IMR-90 (cell line): ENCODE measurements at regions not wholly inside any gene's neighbourhood (a gene's known extent, or its start where the extent isn't known, plus 50 kb on each side); places are given as distances from the start of the nearest gene placed in this dataset.

Experiments used
- ATAC-seq: fragments of 200-7000 bp; cut with Tn5 transposase; 2 replicates; pipeline ENCODE4 v1.9.1; 2020; ENCODE audit warnings: low read depth, mild to moderate bottlenecking, moderate library complexity
- BruUV-seq: library from RNA; stranded (reverse); fragments of 400-500 nt; replicated peaks from 2 replicates; lab custom pipeline; 2021; lab: Mats Ljungman, UMichigan
- CTCF ChIA-PET: fragments of 300-600 bp; formaldehyde crosslinking; extraction: SDS; loops from one replicate; lab custom pipeline; 2021; ENCODE audit warnings: antibody characterized with exemption; lab: Yijun Ruan, JAX
- POLR2A ChIA-PET: fragments of 300-600 bp; sonication (Branson Sonifier 250); formaldehyde crosslinking; loops from one replicate; lab custom pipeline; 2022; ENCODE audit warnings: antibody characterized with exemption; ENCODE audit not compliant: unreplicated experiment; lab: Charles Lee
- DNase-seq: peaks from one replicate; pipeline ENCODE4 v3.0.0; 2013
- H2AFZ ChIP-seq: replicated peaks from 2 replicates; pipeline ENCODE3; 2013; ENCODE audit warnings: low read length, mild to moderate bottlenecking; ENCODE audit not compliant: poor library complexity
- H2AK5ac ChIP-seq: 2 replicates; pipeline ENCODE4 v1.6.1; 2013; ENCODE audit warnings: low read depth, low read length, inconsistent platforms
- H2AK9ac ChIP-seq: replicated peaks from 2 replicates; pipeline ENCODE3; 2013; ENCODE audit warnings: mild to moderate bottlenecking, low read depth, low read length, moderate library complexity; ENCODE audit not compliant: poor library complexity
- H2BK120ac ChIP-seq: 2 replicates; pipeline ENCODE4 v1.6.1; 2013; ENCODE audit warnings: low read depth, low read length, inconsistent platforms
- H2BK15ac ChIP-seq: 3 replicates; pipeline ENCODE4 v1.6.1; 2013; ENCODE audit warnings: low read depth, low read length, inconsistent platforms
- H2BK20ac ChIP-seq: 2 replicates; pipeline ENCODE4 v1.6.1; 2013; ENCODE audit warnings: low read depth, mild to moderate bottlenecking, inconsistent platforms, low read length, moderate library complexity
- H2BK5ac ChIP-seq: 2 replicates; pipeline ENCODE4 v1.6.1; 2013; ENCODE audit warnings: mild to moderate bottlenecking, low read depth, low read length, inconsistent platforms; ENCODE audit not compliant: poor library complexity, severe bottlenecking
- H3K14ac ChIP-seq: replicated peaks from 2 replicates; pipeline ENCODE4 v1.6.1; 2013; ENCODE audit warnings: low read depth, low read length, inconsistent platforms
- H3K18ac ChIP-seq: 2 replicates; pipeline ENCODE4 v1.6.1; 2013; ENCODE audit warnings: low read depth, low read length, control low read depth
- H3K23ac ChIP-seq: 2 replicates; pipeline ENCODE4 v1.6.1; 2013; ENCODE audit warnings: low read depth, low read length, inconsistent platforms
- H3K27ac ChIP-seq: 2 replicates; pipeline ENCODE4 v1.5.1; 2013; ENCODE audit warnings: mild to moderate bottlenecking, control low read depth, low read length; ENCODE audit not compliant: insufficient read depth
- H3K27me3 ChIP-seq: 2 replicates; pipeline ENCODE4 v1.6.1; 2013; ENCODE audit warnings: low read length; ENCODE audit not compliant: control insufficient read depth, insufficient read depth
- H3K36me3 ChIP-seq: 2 replicates; pipeline ENCODE4 v1.6.1; 2013; ENCODE audit warnings: low read length, mixed read lengths; ENCODE audit not compliant: control insufficient read depth, insufficient read depth
- H3K4ac ChIP-seq: 2 replicates; pipeline ENCODE4 v1.6.1; 2013; ENCODE audit warnings: low read depth, low read length, inconsistent platforms
- H3K4me1 ChIP-seq: 2 replicates; pipeline ENCODE4 v1.6.1; 2013; ENCODE audit warnings: low read length, mixed read lengths; ENCODE audit not compliant: control insufficient read depth, insufficient read depth
- H3K4me2 ChIP-seq: 2 replicates; pipeline ENCODE4 v1.6.1; 2013; ENCODE audit warnings: low read depth, mild to moderate bottlenecking, control low read depth, low read length, moderate library complexity
- H3K4me3 ChIP-seq: 2 replicates; pipeline ENCODE4 v1.5.1; 2013; ENCODE audit warnings: low read depth, mild to moderate bottlenecking, control low read depth, low read length, moderate library complexity; ENCODE audit not compliant: insufficient read depth
- H3K56ac ChIP-seq: 2 replicates; pipeline ENCODE4 v1.6.1; 2013; ENCODE audit warnings: low read length, inconsistent platforms; ENCODE audit not compliant: insufficient read depth; ENCODE audit errors: extremely low read depth
- H3K79me1 ChIP-seq, 2 experiments: 2 replicates each; pipeline ENCODE4 v1.6.1; 2013; ENCODE audit warnings: low read length in 2 of 2, inconsistent platforms in 1 of 2, low read depth in 1 of 2
- H3K9ac ChIP-seq: 2 replicates; pipeline ENCODE4 v1.6.1; 2013; ENCODE audit warnings: low read depth, low read length, control low read depth
- H3K9me1 ChIP-seq: 2 replicates; pipeline ENCODE4 v1.6.1; 2013; ENCODE audit warnings: low read length, inconsistent platforms; ENCODE audit not compliant: insufficient read depth
- H3K9me3 ChIP-seq: 2 replicates; pipeline ENCODE4 v1.6.1; 2013; ENCODE audit warnings: low read length; ENCODE audit not compliant: control insufficient read depth, insufficient read depth
- H4K20me1 ChIP-seq: 2 replicates; pipeline ENCODE4 v1.6.1; 2013; ENCODE audit warnings: low read length, inconsistent platforms; ENCODE audit not compliant: insufficient read depth
- H4K5ac ChIP-seq: 2 replicates; pipeline ENCODE4 v1.6.1; 2013; ENCODE audit warnings: mild to moderate bottlenecking, low read depth, low read length, control low read depth
- H4K8ac ChIP-seq, 2 experiments: 2 replicates each; pipeline ENCODE4 v1.6.1; 2013; ENCODE audit warnings: low read depth in 2 of 2, low read length in 2 of 2, control low read depth in 1 of 2, inconsistent platforms in 1 of 2
- H4K91ac ChIP-seq: 2 replicates; pipeline ENCODE4 v1.6.1; 2013; ENCODE audit warnings: low read depth, low read length, inconsistent platforms; ENCODE audit not compliant: insufficient read depth
- CHD1 ChIP-seq: IDR thresholded peaks from 2 replicates; pipeline ENCODE4 v1.6.1; 2012; ENCODE audit warnings: low read depth, low read length, improper control_type of control experiment
- ELK1 ChIP-seq: fragments of 150-350 bp; IDR thresholded peaks from 2 replicates; pipeline ENCODE4 v1.6.1; 2016; ENCODE audit warnings: low read depth, mild to moderate bottlenecking, low read length, moderate library complexity, borderline replicate concordance
- FOS ChIP-seq: fragments of 150-350 bp; IDR thresholded peaks from 2 replicates; pipeline ENCODE4 v1.6.1; 2016; ENCODE audit warnings: low read depth, low read length
- MAFK ChIP-seq: IDR thresholded peaks from 2 replicates; pipeline ENCODE4 v1.6.1; 2012; ENCODE audit warnings: low read depth, low read length, improper control_type of control experiment
- NFE2L2 ChIP-seq: fragments of 150-350 bp; IDR thresholded peaks from 2 replicates; pipeline ENCODE4 v1.6.1; 2016; ENCODE audit warnings: low read depth, mild to moderate bottlenecking, low read length
- POLR2A ChIP-seq: IDR thresholded peaks from 2 replicates; pipeline ENCODE4 v1.6.1; 2012; ENCODE audit warnings: mild to moderate bottlenecking, low read depth, low read length
- RAD21 ChIP-seq: IDR thresholded peaks from 2 replicates; pipeline ENCODE4 v1.6.1; 2012; ENCODE audit warnings: low read length, improper control_type of control experiment
- RCOR1 ChIP-seq: IDR thresholded peaks from 2 replicates; pipeline ENCODE4 v1.6.1; 2012; ENCODE audit warnings: mild to moderate bottlenecking, low read length, improper control_type of control experiment; ENCODE audit not compliant: insufficient replicate concordance
- RFX5 ChIP-seq: IDR thresholded peaks from 2 replicates; pipeline ENCODE4 v1.8.0; 2012; ENCODE audit warnings: low read depth, mild to moderate bottlenecking, low read length, moderate library complexity
- USF2 ChIP-seq: fragments of 150-350 bp; IDR thresholded peaks from 2 replicates; pipeline ENCODE4 v1.6.1; 2017; ENCODE audit warnings: mild to moderate bottlenecking, antibody characterized with exemption, low read length, low read depth
- WGBS, 2 experiments: methylation state at CpG; one replicate each; pipeline versions ENCODE4 v1.1.5 to v1.1.7; 2013; ENCODE audit warnings: missing lambda C conversion rate in 2 of 2; ENCODE audit not compliant: insufficient read length in 1 of 2; ENCODE audit errors: extremely low coverage in 2 of 2; 5-methylcytosine and 5-hydroxymethylcytosine counted together
- dilution Hi-C: fragments of 300-500 bp; cut with HindIII; formaldehyde crosslinking; loops from one replicate; pipeline ENCODE4 v1.14.3; 2018; ENCODE audit warnings: low sequenced_read_pairs; ENCODE audit not compliant: unreplicated experiment
- in situ Hi-C: fragments of 300-500 bp; cut with MboI; formaldehyde crosslinking; loops from 3 replicates; pipeline ENCODE4 v1.14.3; 2019; ENCODE audit warnings: low sequenced_read_pairs, inconsistent platforms, mixed read lengths
- intact Hi-C: fragments of 100-400 bp; cut with micrococcal nuclease; formaldehyde crosslinking; loops from 2 replicates; pipeline ENCODE4 v1.10.0; 2022

- Histone ChIP-seq H3K27me3 (peaks cover 69% of the 10 kb centered on the region), H3K9me1 (no peaks in the 10 kb centered on the region), H3K79me1 (no peaks in the 10 kb centered on the region), H4K91ac (no peak overlapping the region), H2AK5ac (no peak overlapping the region), H4K8ac (no peak overlapping the region), H3K4me2 (no peak overlapping the region), H2BK20ac (no peak overlapping the region), H3K27ac (no peak overlapping the region), H2AFZ (no peak overlapping the region), H3K23ac (no peak overlapping the region), H3K4me1 (no peaks in the 10 kb centered on the region), H4K5ac (no peak overlapping the region), H3K36me3 (no peaks in the 10 kb centered on the region), H2BK120ac (no peak overlapping the region), H3K56ac (no peak overlapping the region), H3K9me3 (no peaks in the 10 kb centered on the region), H2BK15ac (no peak overlapping the region), H2BK5ac (no peak overlapping the region), H4K20me1 (no peaks in the 10 kb centered on the region), H3K14ac (no peak overlapping the region), H2AK9ac (no peak overlapping the region), H3K4me3 (no peak overlapping the region), H3K4ac (no peak overlapping the region), H3K9ac (no peak overlapping the region), H3K18ac (no peak overlapping the region)
- intact Hi-C loops = no loop called here
- BruUV-seq = no TSS peak
- DNase-seq (no peak), ATAC-seq (no peak)
- TF ChIP-seq RCOR1 (no peak), RAD21 (no peak), POLR2A (no peak), ELK1 (no peak), FOS (no peak), RFX5 (no peak), USF2 (no peak), NFE2L2 (no peak), CHD1 (no peak), MAFK (no peak)
- dilution Hi-C loops = no loop called here
- no CpG with 5 or more reads among the region's 3 CpGs for WGBS, 2 experiments
- in situ Hi-C loops = no loop called here
- ChIA-PET CTCF (no interaction called here), POLR2A (no interaction called here)
Observed at GRCh38 chr11:11072067-11072466, 214.2 kb upstream of the ZBED5 start.
